ENCODE measurements at regions not wholly inside any gene's neighbourhood (a gene's known extent, or its start where the extent isn't known, plus 50 kb on each side); places are given as distances from the start of the nearest gene placed in this dataset.
"Not testable (repeated sequence)": the region's sequence is repeated elsewhere in the genome, so short reads cannot be mapped to it uniquely, and the experiment has no call there.

DNA sequence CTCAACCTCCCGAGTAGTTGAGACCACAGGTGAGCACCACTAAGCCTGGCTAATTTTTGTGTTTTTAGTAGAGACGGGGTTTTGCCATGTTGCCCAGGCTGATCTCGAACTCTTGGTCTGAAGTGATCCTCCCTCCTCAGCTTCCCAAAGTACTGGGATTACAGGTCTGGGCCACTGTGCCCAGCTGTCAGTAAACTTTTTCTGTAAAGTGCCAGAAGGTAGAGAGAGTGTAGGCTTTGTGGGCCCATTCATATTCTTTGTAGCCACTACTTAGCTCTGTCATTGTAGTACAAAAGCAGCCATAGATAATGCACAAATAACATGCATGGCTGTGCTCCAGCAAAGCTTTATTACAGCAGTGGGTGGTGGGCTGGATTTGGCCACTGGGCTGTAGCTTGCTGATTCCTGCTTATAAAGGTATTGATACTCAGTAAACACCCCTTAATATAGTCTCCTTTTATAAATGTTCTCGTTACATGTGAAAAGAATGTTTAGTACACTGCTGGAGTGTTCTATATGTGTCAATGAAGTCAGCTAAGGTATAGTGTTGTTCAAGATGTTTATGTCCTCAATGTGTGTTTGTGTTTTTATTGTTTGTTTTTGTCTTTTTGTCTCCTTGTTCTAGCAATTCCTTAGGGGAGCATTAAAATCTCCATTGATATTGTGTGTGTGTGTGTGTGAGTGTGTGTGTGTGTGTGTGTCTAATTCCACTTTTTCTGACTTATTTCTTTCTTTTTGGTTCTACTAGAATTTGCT, 644.7 kb upstream of the DPP6 start:
- no peak for DNase-seq

- no peak for DNase-seq
These were observed 643.5 kb upstream of the DPP6 start for GRCh38 chr7:153408360-153409335.

DNA sequence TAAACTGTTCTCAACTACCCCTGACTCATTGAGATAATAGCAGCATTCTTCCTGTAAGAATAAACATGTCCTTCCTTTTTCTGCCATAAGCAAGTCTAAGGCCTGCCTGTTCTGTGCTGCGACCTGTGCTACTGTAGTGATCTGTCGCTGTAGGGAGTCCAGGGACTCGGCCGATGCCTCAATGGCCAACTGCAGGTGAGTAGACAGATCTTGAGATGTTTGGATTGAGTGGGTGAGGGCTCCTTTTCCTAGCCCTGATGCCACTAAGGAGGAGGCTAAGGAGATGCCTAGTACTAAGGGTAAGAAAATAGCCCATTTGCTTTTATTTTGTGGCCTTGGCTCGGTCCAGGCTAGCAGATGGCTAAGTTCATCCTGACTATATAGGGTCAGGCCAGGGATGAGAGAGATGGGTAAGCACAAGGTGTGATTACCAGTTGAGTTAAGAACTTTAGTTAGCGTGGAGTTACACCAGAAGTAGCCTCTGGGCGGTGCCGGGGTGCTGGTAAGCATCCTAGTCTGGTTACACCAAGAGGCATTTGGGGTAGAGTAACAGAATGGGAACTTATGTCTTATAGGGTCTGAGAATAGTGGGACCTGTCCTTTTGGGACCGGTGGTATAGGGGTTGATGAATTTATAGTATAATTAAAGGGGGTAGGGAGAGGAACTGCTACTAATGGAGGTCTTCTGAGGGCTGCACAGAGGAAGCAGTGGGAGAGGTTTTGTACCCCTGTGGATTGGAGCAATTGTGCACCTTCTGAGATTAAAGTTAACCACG, 642.4 kb upstream of the DPP6 start:
- not testable (repeated sequence) for DNase-seq

DNA sequence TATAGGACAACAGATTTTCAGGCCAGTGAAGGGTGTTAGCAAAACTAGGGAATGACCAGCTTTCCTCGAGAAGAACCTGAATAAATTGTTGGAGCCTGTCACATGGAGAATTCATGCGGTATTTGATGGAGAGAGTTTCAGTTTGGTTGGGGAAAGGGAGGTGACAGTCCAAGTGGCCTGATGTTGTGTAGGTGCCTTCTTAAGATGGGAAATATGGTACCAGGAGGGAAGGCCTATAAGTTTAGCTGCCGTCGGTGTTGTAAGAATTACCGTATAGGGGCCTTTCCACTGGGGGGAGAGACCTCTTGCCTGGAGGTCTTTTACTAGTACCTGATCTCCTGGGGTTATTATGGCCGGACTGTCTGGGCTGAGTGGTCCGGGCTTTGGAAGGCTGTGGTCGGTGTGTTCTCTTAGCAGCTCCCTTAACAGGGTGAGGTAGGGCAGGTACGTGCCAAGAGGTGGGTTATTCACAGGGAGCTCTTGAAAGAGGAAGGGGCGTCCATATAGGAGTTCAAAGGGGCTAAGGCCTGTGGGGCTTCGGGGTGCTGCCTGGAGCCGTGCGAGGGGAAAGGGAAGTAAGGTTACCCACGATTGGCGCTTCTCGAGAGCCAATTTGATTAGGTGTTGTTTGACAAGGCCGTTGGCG, 641.1 kb upstream of the DPP6 start:
- not testable (repeated sequence) for DNase-seq

GRCh38 chr7:153412114-153412823, 639.9 kb upstream of the DPP6 start:
- DNase-seq = not testable (repeated sequence)

DNA sequence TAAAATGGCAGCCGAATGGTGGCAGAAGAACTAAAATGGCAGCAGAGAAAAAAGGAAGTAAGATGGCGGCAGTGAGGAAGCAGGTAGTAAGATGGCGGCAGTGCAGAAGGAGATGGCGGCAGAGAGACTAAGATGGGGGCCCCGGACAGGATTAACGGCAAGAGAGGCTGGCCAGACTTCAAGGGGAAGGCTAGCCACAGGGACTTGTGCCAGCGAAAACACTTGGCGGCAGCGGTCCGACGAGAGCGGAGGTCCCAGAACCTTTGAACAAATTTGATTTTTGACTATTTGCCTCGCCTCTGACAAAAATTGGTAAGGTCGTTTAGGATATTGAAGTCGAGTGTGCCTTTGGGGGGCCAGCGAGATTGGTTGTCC, 639.4 kb upstream of the DPP6 start:
- DNase-seq = not testable (repeated sequence)

- no peak for DNase-seq
These were observed 639.0 kb upstream of the DPP6 start for GRCh38 chr7:153413199-153413539.

DNA sequence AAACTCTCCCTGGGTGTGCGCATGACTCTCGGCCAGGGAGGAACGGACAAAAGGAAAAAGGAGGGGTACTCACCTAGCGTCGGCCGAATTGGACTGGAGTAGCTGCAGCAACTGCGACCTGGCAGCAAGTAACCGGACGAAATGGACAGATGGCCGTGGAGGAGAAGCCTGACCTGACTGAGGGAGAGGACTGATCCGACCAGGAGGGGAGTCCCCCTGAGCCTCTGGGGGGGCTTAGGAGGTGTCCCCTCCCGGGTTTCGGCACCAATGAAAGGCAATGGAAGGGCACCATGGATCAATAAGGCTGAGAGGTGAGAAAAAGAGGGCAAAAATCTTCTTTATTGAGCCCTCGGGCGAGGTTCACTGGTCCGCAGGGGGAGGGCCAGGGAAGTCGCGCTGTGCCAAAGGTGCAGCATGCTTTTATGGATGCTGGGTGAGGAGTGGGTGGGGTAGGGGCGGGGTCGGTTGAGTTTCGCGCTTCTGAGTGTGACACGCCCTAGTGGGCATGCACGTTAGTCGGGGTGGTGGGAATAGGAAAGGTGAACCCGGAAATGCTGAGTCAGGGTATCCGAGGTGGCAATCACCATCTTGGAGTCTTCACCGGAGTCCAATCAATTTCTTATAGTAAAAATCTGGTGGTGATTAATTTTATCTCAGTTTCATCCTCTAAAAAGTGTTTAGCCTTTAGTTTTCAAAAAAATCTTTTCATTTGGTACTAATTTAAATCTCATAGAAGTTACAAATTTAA, 638.5 kb upstream of the DPP6 start:
- DNase-seq = no peak

- no peak for DNase-seq
These were observed 637.9 kb upstream of the DPP6 start for GRCh38 chr7:153414288-153414629.

DNA sequence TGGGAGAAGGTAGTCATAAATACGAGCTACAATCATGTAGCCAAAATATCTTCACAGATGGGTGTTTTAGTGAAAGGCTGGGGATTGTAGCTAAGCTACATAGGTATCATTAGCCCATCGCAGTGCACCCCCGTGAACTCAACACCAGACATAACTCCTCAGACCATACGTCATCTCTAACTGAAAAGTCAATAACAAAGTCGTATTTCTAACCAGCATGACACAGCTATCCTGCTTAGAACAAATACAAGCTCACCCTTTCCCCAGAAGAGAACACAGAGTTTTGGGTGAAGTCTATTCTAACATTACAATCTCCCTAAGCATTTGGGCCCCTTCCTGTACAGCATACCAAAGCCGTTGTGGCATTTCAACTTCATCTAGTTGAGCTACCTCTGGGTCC, 636.6 kb upstream of the DPP6 start:
- no peak for DNase-seq

DNA sequence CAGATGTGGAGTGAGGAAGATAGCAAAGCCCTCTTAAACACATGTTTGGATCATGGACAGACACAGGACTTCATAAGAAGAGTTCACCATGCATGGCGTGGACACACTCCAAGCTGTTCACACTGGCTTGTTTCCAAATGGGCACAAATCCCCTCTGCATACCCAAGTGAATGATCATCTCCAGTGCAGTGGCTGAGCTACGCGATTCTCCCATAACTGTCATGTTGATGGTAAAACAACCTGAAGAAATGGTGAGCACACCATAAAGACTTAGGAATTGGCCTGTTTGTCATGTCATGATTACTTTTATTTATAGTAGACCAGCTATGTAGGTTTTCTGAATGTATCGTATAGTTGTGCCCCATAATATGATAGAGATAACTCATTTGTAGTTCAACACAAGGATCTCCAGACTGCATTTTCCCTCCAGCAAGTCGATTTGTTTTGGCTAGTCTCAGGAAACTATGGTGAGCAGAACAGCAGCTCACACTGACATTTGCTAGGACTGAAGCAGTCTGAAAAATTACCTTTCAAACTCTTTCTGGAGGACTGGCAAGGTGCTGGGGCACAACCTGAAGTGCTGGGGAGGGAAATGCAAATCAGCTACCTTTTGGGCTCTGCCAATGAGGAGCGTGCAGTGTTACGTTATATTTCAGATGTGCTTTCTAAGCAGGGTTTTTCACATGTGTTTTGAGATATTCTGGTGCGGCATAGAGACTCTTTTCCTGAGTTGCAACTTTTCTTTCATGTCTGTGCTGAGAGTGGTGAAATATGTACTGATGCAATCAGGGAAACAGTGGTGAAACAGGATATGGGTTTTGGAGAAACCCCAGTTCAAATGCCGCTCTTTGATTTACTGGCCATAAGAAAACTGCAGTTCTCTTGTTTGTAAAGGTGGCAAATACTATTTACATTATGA, 629.6 kb upstream of the DPP6 start:
- no peak for DNase-seq

GRCh38 chr7:153423210-153423590, 629.0 kb upstream of the DPP6 start:
- no peak for DNase-seq

- no peak for DNase-seq
These were observed 621.3 kb upstream of the DPP6 start for GRCh38 chr7:153430931-153431330.

GRCh38 chr7:153432063-153432462, 620.1 kb upstream of the DPP6 start:
- no peak for DNase-seq

DNA sequence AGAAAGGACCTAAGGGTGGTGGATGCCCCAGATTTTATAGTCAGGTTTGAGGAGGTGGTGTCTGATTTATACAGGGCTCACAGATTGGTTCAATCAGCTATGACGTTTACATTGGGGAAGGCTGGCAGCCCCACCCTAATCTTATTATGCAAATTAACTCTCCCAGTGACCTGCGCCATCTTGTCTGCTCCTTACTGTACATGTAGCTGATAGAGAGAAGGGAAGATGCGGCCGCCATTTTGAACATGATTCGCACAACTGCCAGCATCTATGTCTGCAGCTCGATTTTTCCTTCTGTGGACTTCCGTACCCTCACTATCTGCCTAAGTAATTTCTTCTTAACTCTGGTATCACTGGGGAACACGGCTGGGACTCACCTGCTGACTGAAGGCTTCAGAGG, 619.0 kb upstream of the DPP6 start:
- no peak for DNase-seq

DNA sequence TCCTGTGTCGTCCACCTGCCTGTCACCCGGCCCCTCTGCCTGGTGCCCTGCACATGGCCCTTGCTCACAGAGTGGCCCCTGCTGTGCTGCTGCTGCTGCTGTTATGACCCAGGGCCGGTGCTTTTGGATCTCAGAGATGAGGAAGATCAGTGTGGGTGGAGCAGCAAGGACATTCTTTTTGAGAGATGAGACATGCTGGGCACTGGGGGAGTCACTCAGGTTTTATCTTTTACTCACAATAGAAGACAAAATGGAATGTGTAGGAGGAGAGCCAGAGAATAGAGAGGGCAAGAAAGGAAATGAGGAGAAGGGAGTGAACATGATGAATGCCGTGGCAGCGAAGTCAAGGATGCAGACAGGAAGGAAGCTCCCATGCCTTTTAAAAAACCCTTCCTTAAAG, 611.5 kb upstream of the DPP6 start:
- DNase-seq = no peak

- peak; percentile 79 for DNase-seq
These were observed 609.0 kb upstream of the DPP6 start for GRCh38 chr7:153443032-153443701.

DNA sequence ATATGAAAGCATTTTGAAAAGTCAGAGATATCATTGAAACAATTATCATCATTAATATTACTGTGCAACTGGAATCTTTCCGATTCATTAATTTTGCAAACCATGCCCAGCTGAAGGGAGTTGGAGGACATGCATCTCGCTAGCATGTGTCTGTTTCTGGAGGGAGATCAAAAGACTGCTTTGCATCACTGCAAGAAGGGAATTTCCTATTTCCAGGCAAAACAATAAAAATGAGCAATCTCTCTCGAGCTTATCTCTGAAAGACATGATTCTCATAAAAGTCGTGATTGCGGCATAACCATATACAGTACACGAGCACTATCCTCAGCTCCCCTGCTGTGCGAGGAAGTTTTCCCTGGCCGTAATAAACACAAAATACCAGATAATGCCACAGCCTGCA, 607.6 kb upstream of the DPP6 start:
- no peak for DNase-seq

- DNase-seq = no peak
These were observed 606.6 kb upstream of the DPP6 start for GRCh38 chr7:153445641-153446040.

Measured in left kidney (tissue), 1 donor.